Naive thymus-derived CD8-positive, alpha-beta T cell (primary cell): ENCODE measurements at regions not wholly inside any gene's neighbourhood (a gene's known extent, or its start where the extent isn't known, plus 50 kb on each side); places are given as distances from the start of the nearest gene placed in this dataset.

Experiments used
- ATAC-seq, 2 donors: fragments of 150-1000 bp; cut with Tn5 transposase in 1 of 2; sonication (Bioruptor Pico), chemical (Tn5 transposase) in 1 of 2; 1 replicate in 1 of 2; 2 replicates in 1 of 2; pipeline ENCODE4 v1.10.0; 2021; ENCODE audit warnings: mild to moderate bottlenecking in 2 of 2, moderate library complexity in 2 of 2
- POLR2A ChIA-PET: fragments of 350-600 bp; sonication (Branson Sonifier 250); formaldehyde crosslinking; loops from one replicate; lab custom pipeline; 2021; ENCODE audit warnings: antibody characterized with exemption; lab: Charles Lee
- DNase-seq, 10 donors: peaks; one replicate each; pipeline versions ENCODE4 v3.0.0 to v3.0.0-alpha.2; 2020 to 2022
- H3K27ac Mint-ChIP-seq, 10 donors: one replicate each; pipeline ENCODE4 v1.8.0; 2020 to 2022; ENCODE audit warnings: mild to moderate bottlenecking in 10 of 10, mixed read lengths in 10 of 10, moderate library complexity in 4 of 10, inconsistent platforms in 1 of 10
- H3K27me3 Mint-ChIP-seq, 5 donors: one replicate each; pipeline ENCODE4 v1.8.0; 2021 to 2022; ENCODE audit warnings: mixed read lengths in 5 of 5
- H3K36me3 Mint-ChIP-seq, 3 donors: one replicate each; pipeline ENCODE4 v1.8.0; 2020 to 2022; ENCODE audit warnings: mixed read lengths in 3 of 3, mild to moderate bottlenecking in 2 of 3, inconsistent platforms in 1 of 3
- H3K4me1 Mint-ChIP-seq, 4 donors: one replicate each; pipeline ENCODE4 v1.8.0; 2021 to 2022; ENCODE audit warnings: mixed read lengths in 4 of 4
- H3K4me3 Mint-ChIP-seq, 10 donors: one replicate each; pipeline ENCODE4 v1.8.0; 2020 to 2022; ENCODE audit warnings: mild to moderate bottlenecking in 10 of 10, mixed read lengths in 10 of 10, moderate library complexity in 6 of 10, inconsistent platforms in 1 of 10
- H3K9me3 Mint-ChIP-seq, 9 donors: one replicate each; pipeline ENCODE4 v1.8.0; 2020 to 2022; ENCODE audit warnings: mixed read lengths in 9 of 9, mild to moderate bottlenecking in 3 of 9, inconsistent platforms in 1 of 9, moderate library complexity in 1 of 9

GRCh38 chr6:43893073-43893472 lies 123.1 kb downstream of the VEGFA start:
- Mint-ChIP-seq H3K4me3 (no peak overlapping the region), H3K4me1 (peaks cover 5 to 19% (median 11%) of the 10 kb centered on the region in 4 donors), H3K9me3 (peaks cover 0 to 2% (median 0%) of the 10 kb centered on the region in 9 donors), H3K36me3 (no peaks in the 10 kb centered on the region), H3K27ac (no peak overlapping the region), H3K27me3 (peaks cover 9 to 34% (median 20%) of the 10 kb centered on the region in 5 donors)
- DNase-seq (no peak), ATAC-seq (no peak)
- POLR2A ChIA-PET = no interaction called here

GRCh38 chr6:43891072-43891870 lies 121.3 kb downstream of the VEGFA start:
- Mint-ChIP-seq H3K9me3 (peaks cover 0 to 2% (median 0%) of the 10 kb centered on the region in 9 donors), H3K27me3 (peaks cover 9 to 46% (median 24%) of the 10 kb centered on the region in 5 donors), H3K36me3 (no peaks in the 10 kb centered on the region), H3K4me1 (peaks cover 5 to 19% (median 11%) of the 10 kb centered on the region in 4 donors), H3K27ac (peak overlapping the region in 5 of 10 donors; percentile 3 to 71 (median 50)), H3K4me3 (peak overlapping the region in 4 of 10 donors; percentile 3 to 69 (median 22))
- POLR2A ChIA-PET = no interaction called here
- DNase-seq (peak in 1 of 10 donors; percentile 5), ATAC-seq (peak in 1 of 2 donors; percentile 18)

- Mint-ChIP-seq H3K4me3 (peak overlapping the region in 2 of 10 donors; percentile 8 to 69), H3K9me3 (peaks cover 0 to 2% (median 0%) of the 10 kb centered on the region in 9 donors), H3K27me3 (peaks cover 9 to 46% (median 24%) of the 10 kb centered on the region in 5 donors), H3K36me3 (no peaks in the 10 kb centered on the region), H3K27ac (peak overlapping the region in 2 of 10 donors; percentile 3 to 71), H3K4me1 (peaks cover 5 to 19% (median 11%) of the 10 kb centered on the region in 4 donors)
- no peak for DNase-seq
- no peak for ATAC-seq
- POLR2A ChIA-PET = no interaction called here
Observed at GRCh38 chr6:43890197-43891062, 120.4 kb downstream of the VEGFA start.

DNA sequence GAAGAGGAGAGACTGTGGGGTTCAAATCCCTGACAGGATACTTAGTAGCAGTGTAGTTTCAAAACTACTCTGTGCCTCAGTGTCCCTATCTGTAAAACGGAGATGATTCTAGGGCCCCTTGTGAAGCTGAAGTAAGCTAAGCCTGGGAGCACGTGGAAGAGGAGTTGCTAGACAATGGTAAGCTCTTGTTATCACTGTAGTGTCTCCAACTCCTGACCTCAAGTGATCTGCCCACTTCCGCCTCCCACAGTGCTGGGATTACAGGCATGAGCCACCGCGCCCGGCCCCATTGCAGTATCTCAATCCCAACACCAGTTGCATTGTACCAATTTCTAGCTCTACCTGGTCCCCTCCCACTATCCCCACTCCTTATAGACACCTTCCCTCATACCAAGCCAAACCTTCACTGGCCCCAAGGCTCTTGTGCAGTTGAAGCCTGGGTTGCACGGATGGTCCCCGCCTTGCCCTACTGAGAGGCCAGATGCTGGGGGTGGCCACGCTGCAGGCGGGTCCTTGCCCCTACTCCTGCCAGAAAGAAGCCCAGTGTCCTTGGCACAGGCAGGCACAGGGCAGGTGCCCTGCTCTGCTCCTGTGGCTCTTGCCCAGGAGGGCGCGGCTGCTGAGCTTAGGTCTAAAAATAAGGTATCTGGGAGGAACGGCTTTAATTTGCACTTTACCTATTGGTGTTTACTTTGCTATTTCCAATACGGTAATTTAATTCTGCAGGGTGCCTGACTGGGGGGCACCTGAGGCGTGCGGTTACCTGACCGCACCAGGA lies 118.1 kb downstream of the VEGFA start:
- Mint-ChIP-seq H3K4me3 (no peak overlapping the region), H3K4me1 (peaks cover 8 to 19% (median 11%) of the 10 kb centered on the region in 4 donors), H3K9me3 (peaks cover 0 to 6% (median 0%) of the 10 kb centered on the region in 9 donors), H3K36me3 (no peaks in the 10 kb centered on the region), H3K27ac (no peak overlapping the region), H3K27me3 (peaks cover 9 to 46% (median 24%) of the 10 kb centered on the region in 5 donors)
- POLR2A ChIA-PET = no interaction called here
- ATAC-seq (no peak), DNase-seq (no peak)

- POLR2A ChIA-PET = no interaction called here
- H3K27me3 Mint-ChIP-seq = peaks cover 9 to 46% (median 24%) of the 10 kb centered on the region in 5 donors
- H3K36me3 Mint-ChIP-seq = no peaks in the 10 kb centered on the region
- H3K27ac Mint-ChIP-seq = no peak overlapping the region
- peaks cover 0 to 6% (median 0%) of the 10 kb centered on the region in 9 donors for H3K9me3 Mint-ChIP-seq
- DNase-seq = no peak
- ATAC-seq = no peak
- peaks cover 8 to 18% (median 11%) of the 10 kb centered on the region in 4 donors for H3K4me1 Mint-ChIP-seq
- no peak overlapping the region for H3K4me3 Mint-ChIP-seq
Observed at GRCh38 chr6:43887340-43887858, 117.4 kb downstream of the VEGFA start.

DNA sequence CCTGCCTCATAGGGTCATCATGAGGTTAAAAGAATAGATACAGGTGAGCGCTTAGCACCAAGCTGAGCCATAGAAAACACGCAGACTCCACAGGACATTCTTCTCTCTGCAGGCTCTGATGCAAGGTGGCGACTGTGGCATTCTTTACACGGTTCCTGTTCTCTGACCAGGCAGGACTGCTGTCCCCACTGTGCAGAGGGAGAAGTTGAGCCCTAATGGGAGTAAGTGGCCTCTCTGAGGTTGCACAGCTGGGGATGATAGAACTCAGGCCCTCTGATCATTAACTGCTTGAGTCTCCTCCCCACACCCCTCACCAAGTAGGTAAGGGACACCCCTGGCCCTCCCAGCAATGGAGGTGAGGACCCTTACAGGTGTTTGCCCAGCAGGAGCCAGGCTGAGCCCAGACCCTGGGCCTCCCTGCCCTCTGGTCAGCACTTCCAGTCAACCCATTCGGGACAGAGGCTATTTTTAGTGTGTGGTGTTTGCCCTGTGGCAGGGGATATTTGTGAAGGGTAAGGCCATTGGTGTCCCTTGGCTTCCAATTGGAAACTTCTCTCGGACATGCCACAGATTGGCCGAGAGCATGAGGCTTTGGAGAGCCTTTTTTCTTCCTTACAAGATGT lies 116.8 kb downstream of the VEGFA start:
- ATAC-seq = no peak
- DNase-seq = no peak
- Mint-ChIP-seq H3K4me1 (peaks cover 6 to 16% (median 11%) of the 10 kb centered on the region in 4 donors), H3K27me3 (peaks cover 7 to 45% (median 27%) of the 10 kb centered on the region in 5 donors), H3K27ac (no peak overlapping the region), H3K4me3 (no peak overlapping the region), H3K9me3 (peaks cover 0 to 6% (median 0%) of the 10 kb centered on the region in 9 donors), H3K36me3 (no peaks in the 10 kb centered on the region)
- POLR2A ChIA-PET = no interaction called here

DNA sequence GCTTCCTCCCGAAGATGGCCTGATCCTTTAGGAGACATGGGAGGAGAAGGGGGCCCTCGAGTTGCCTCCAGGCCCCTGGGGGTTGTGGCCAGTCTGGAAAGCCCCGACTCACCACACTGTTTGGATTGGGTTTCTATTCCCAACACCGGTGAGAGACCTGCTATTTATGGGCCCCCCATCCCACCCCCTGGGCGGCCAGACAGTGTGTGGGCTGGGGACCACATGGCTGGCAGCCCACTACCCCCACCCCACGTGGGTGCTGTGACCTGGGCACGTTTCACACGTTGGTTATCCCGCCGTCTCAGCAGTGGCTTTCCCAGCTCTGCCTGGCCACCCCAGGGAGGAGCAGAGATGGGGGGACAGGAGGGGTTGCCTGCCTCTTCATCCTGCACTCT lies 116.1 kb downstream of the VEGFA start:
- Mint-ChIP-seq H3K27ac (peak overlapping the region in 1 of 10 donors; percentile 3), H3K27me3 (peaks cover 5 to 41% (median 25%) of the 10 kb centered on the region in 5 donors), H3K9me3 (peaks cover 0 to 4% (median 0%) of the 10 kb centered on the region in 9 donors), H3K4me3 (no peak overlapping the region), H3K36me3 (no peaks in the 10 kb centered on the region), H3K4me1 (peaks cover 4 to 10% (median 7%) of the 10 kb centered on the region in 4 donors)
- ATAC-seq (no peak), DNase-seq (no peak)
- POLR2A ChIA-PET = no interaction called here

- POLR2A ChIA-PET = no interaction called here
- ATAC-seq (no peak), DNase-seq (no peak)
- Mint-ChIP-seq H3K4me1 (peaks cover 0 to 5% (median 3%) of the 10 kb centered on the region in 4 donors), H3K27ac (no peak overlapping the region), H3K36me3 (no peaks in the 10 kb centered on the region), H3K27me3 (peaks cover 2 to 37% (median 21%) of the 10 kb centered on the region in 5 donors), H3K9me3 (peaks cover 0 to 4% (median 0%) of the 10 kb centered on the region in 9 donors), H3K4me3 (no peak overlapping the region)
Observed at GRCh38 chr6:43885399-43886066, 115.5 kb downstream of the VEGFA start.

GRCh38 chr6:43884652-43885022 lies 114.6 kb downstream of the VEGFA start:
- Mint-ChIP-seq H3K36me3 (no peaks in the 10 kb centered on the region), H3K27me3 (peaks cover 2 to 28% (median 17%) of the 10 kb centered on the region in 5 donors), H3K27ac (no peak overlapping the region), H3K4me1 (peaks cover 0 to 3% (median 0%) of the 10 kb centered on the region in 4 donors), H3K9me3 (peaks cover 0 to 4% (median 0%) of the 10 kb centered on the region in 9 donors), H3K4me3 (no peak overlapping the region)
- POLR2A ChIA-PET = no interaction called here
- ATAC-seq = no peak
- no peak for DNase-seq

DNA sequence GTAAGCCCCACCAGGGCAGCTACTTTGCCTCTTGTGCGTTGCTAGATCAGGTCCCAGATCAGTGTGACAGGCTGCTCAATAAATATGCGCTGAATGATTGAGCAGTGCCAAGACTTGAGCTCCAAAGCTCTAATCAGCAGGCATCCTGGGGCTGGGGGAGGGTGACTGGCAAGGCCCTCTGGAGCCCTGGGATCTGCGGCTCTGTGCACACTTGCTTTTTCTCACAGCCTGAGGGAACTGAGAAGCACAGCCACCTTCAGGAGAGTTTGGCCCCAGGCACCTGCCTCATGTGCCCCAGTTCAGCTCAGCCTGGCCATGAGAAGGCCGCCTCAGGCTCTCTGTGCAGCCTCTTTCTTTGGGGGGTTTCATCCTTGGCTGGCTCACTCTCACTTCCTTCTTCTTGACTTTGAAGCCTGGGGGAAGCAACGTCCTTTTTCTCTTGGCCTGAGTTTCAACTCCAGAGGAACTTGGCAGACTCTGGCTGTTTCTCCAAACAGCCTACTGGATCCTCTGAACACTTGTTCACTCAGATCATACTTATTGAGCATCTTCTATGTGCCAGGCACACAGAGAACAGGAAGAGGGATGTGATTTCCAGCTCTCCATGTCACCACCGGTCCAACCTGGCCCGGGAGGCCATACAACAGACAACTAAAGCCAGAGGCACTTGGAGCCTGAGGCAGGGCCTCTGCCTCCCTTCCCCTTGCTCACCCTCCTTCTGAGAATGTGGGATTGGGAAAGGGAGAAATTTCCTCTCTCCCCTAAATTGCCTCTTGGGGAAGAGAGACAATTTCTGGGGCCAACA lies 114.0 kb downstream of the VEGFA start:
- Mint-ChIP-seq H3K27ac (no peak overlapping the region), H3K27me3 (peaks cover 2 to 23% (median 11%) of the 10 kb centered on the region in 5 donors), H3K9me3 (peaks cover 0 to 4% (median 0%) of the 10 kb centered on the region in 9 donors), H3K4me3 (no peak overlapping the region), H3K4me1 (peaks cover 0 to 3% (median 0%) of the 10 kb centered on the region in 4 donors), H3K36me3 (no peaks in the 10 kb centered on the region)
- no peak for ATAC-seq
- POLR2A ChIA-PET = no interaction called here
- no peak for DNase-seq
